Fibroblast of skin of left biceps (primary cell): ENCODE measurements at regions not wholly inside any gene's neighbourhood (a gene's known extent, or its start where the extent isn't known, plus 50 kb on each side); places are given as distances from the start of the nearest gene placed in this dataset.
A peak's percentile ranks its signal among the peaks of the same experiment; 100 is the strongest.

Source experiments
- DNase-seq, 2 experiments: peaks; one replicate each; pipeline ENCODE4 v3.0.0-alpha.2; 2013; ENCODE audit warnings: low read depth in 2 of 2

- DNase-seq, result peak; percentile 42 to 57
These were observed 478.8 kb downstream of the CETN3 start for GRCh38 chr5:89930591-89931392.

- no peak for DNase-seq
These were observed 479.7 kb downstream of the CETN3 start for GRCh38 chr5:89929834-89930233.

- no peak for DNase-seq
These were observed 480.4 kb downstream of the CETN3 start for GRCh38 chr5:89929173-89929572.

GRCh38 chr5:89922161-89922560 lies 487.4 kb downstream of the CETN3 start:
- no peak for DNase-seq

GRCh38 chr5:89917112-89917511 lies 492.4 kb downstream of the CETN3 start:
- DNase-seq, result no peak

- DNase-seq, result no peak
These were observed 493.4 kb downstream of the CETN3 start for GRCh38 chr5:89916131-89916530.

GRCh38 chr5:89908876-89909275 lies 500.7 kb downstream of the CETN3 start:
- no peak for DNase-seq

- no peak for DNase-seq
These were observed 505.1 kb downstream of the CETN3 start for GRCh38 chr5:89904442-89904841.

GRCh38 chr5:89901983-89902382 lies 507.6 kb downstream of the CETN3 start:
- DNase-seq, result no peak

GRCh38 chr5:89901346-89901745 lies 508.2 kb downstream of the CETN3 start:
- no peak for DNase-seq

- no peak for DNase-seq
These were observed 509.2 kb downstream of the CETN3 start for GRCh38 chr5:89900346-89900745.

GRCh38 chr5:89899559-89899958 lies 510.0 kb downstream of the CETN3 start:
- no peak for DNase-seq

- DNase-seq, result no peak
These were observed 516.0 kb downstream of the CETN3 start for GRCh38 chr5:89893546-89893945.

GRCh38 chr5:89885670-89886069 lies 523.9 kb downstream of the CETN3 start:
- no peak for DNase-seq

GRCh38 chr5:89883967-89884366 lies 525.6 kb downstream of the CETN3 start:
- no peak for DNase-seq

- DNase-seq, result peak; percentile 82 to 85
These were observed 531.1 kb downstream of the CETN3 start for GRCh38 chr5:89878140-89879132.

GRCh38 chr5:89871906-89872305 lies 537.6 kb downstream of the CETN3 start:
- DNase-seq, result no peak

GRCh38 chr5:89869346-89869745 lies 540.2 kb downstream of the CETN3 start:
- no peak for DNase-seq

GRCh38 chr5:89866410-89866809 lies 543.1 kb downstream of the CETN3 start:
- no peak for DNase-seq

GRCh38 chr5:89864941-89865340 lies 544.6 kb downstream of the CETN3 start:
- DNase-seq, result no peak

- no peak for DNase-seq
These were observed 551.8 kb downstream of the CETN3 start for GRCh38 chr5:89857790-89858189.

- DNase-seq, result no peak
These were observed 554.1 kb downstream of the CETN3 start for GRCh38 chr5:89855417-89855816.

GRCh38 chr5:89851911-89852310 lies 557.6 kb downstream of the CETN3 start:
- DNase-seq, result no peak
